Keratinocyte (primary cell): ENCODE measurements at regions not wholly inside any gene's neighbourhood (a gene's known extent, or its start where the extent isn't known, plus 50 kb on each side); places are given as distances from the start of the nearest gene placed in this dataset.

Experiments
- DNase-seq: peaks from one replicate; pipeline ENCODE4 v3.0.0-alpha.2; 2011; ENCODE audit warnings: low read depth, missing footprints, low spot score
- FAIRE-seq: peaks from 2 replicates; lab custom pipeline; 2011; peaks lifted over from hg19 to GRCh38; lab: Jason Lieb, UNC
- H2AFZ ChIP-seq: 2 replicates; pipeline ENCODE4 v1.6.0; 2012; ENCODE audit warnings: low read length, control low read depth, inconsistent platforms; ENCODE audit not compliant: control insufficient read depth
- H3K27ac ChIP-seq: 2 replicates; pipeline ENCODE4 v1.5.1; 2011; ENCODE audit warnings: low read length; ENCODE audit not compliant: control insufficient read depth, insufficient read depth
- H3K27me3 ChIP-seq: 3 replicates; pipeline ENCODE4 v1.6.0; 2011; ENCODE audit warnings: low read length; ENCODE audit not compliant: control insufficient read depth, insufficient read depth; ENCODE audit errors: extremely low read depth
- H3K36me3 ChIP-seq, 2 experiments: 2 replicates in 1 of 2; 3 replicates in 1 of 2; pipeline ENCODE4 v1.5.1; 2011; ENCODE audit warnings: low read length in 2 of 2, mild to moderate bottlenecking in 1 of 2; ENCODE audit not compliant: control insufficient read depth in 2 of 2, insufficient read depth in 2 of 2; ENCODE audit errors: extremely low read depth in 1 of 2
- H3K4me1 ChIP-seq: 3 replicates; pipeline ENCODE4 v1.5.1; 2011; ENCODE audit warnings: low read length; ENCODE audit not compliant: control insufficient read depth, insufficient read depth; ENCODE audit errors: extremely low read depth
- H3K4me2 ChIP-seq: 3 replicates; pipeline ENCODE4 v1.6.0; 2011; ENCODE audit warnings: low read depth, low read length; ENCODE audit not compliant: control insufficient read depth, insufficient read depth; ENCODE audit errors: extremely low read depth
- H3K4me3 ChIP-seq, 3 experiments: fragments of 200-600 bp in 1 of 3; sonication (generic) in 1 of 3; 2 replicates in 2 of 3; 3 replicates in 1 of 3; pipeline ENCODE4 v1.5.1; 2011 to 2016; ENCODE audit warnings: low read length in 3 of 3, mild to moderate bottlenecking in 3 of 3, control low read depth in 2 of 3, inconsistent platforms in 1 of 3, low read depth in 1 of 3, mixed read lengths in 1 of 3, mixed run types in 1 of 3, moderate library complexity in 1 of 3; ENCODE audit not compliant: control insufficient read depth in 2 of 3, insufficient read depth in 2 of 3; ENCODE audit errors: extremely low read depth in 1 of 3
- H3K79me2 ChIP-seq: 2 replicates; pipeline ENCODE4 v1.6.0; 2012; ENCODE audit warnings: low read length; ENCODE audit not compliant: control insufficient read depth, insufficient read depth
- H3K9ac ChIP-seq: 3 replicates; pipeline ENCODE4 v1.6.0; 2011; ENCODE audit warnings: low read length; ENCODE audit not compliant: control insufficient read depth, insufficient read depth; ENCODE audit errors: extremely low read depth
- H3K9me1 ChIP-seq: 3 replicates; pipeline ENCODE4 v1.6.0; 2011; ENCODE audit warnings: low read length; ENCODE audit not compliant: control insufficient read depth, insufficient read depth; ENCODE audit errors: extremely low read depth
- H3K9me3 ChIP-seq: 2 replicates; pipeline ENCODE4 v1.5.1; 2012; ENCODE audit warnings: low read depth, low read length; ENCODE audit not compliant: control insufficient read depth
- H4K20me1 ChIP-seq: 3 replicates; pipeline ENCODE4 v1.6.0; 2011; ENCODE audit warnings: low read length; ENCODE audit not compliant: control insufficient read depth, insufficient read depth; ENCODE audit errors: extremely low read depth
- EZH2 ChIP-seq: IDR thresholded peaks from one replicate; pipeline ENCODE4 v1.6.1; 2012; ENCODE audit warnings: inconsistent platforms, mild to moderate bottlenecking, low read length, moderate library complexity
- dilution Hi-C: fragments of 300-500 bp; cut with MboI; formaldehyde crosslinking; loops from one replicate; pipeline ENCODE4 v1.7.0; 2020; ENCODE audit warnings: low sequenced_read_pairs; ENCODE audit not compliant: extremely low pct_ligation_motif_present
- TF ChIP-seq, protein P1 (sequence below), 3 experiments: IDR thresholded peaks in 1 of 3; conservative IDR thresholded peaks in 1 of 3; optimal IDR thresholded peaks in 1 of 3; 2 replicates in 2 of 3; 3 replicates in 1 of 3; pipeline versions ENCODE3 to v1.5.1; 2011; ENCODE audit warnings: low read length in 3 of 3, mild to moderate bottlenecking in 3 of 3, moderate library complexity in 2 of 3, control low read depth in 1 of 3, inconsistent platforms in 1 of 3; ENCODE audit not compliant: insufficient read depth in 2 of 3; ENCODE audit errors: extremely low read depth in 1 of 3

DNA sequence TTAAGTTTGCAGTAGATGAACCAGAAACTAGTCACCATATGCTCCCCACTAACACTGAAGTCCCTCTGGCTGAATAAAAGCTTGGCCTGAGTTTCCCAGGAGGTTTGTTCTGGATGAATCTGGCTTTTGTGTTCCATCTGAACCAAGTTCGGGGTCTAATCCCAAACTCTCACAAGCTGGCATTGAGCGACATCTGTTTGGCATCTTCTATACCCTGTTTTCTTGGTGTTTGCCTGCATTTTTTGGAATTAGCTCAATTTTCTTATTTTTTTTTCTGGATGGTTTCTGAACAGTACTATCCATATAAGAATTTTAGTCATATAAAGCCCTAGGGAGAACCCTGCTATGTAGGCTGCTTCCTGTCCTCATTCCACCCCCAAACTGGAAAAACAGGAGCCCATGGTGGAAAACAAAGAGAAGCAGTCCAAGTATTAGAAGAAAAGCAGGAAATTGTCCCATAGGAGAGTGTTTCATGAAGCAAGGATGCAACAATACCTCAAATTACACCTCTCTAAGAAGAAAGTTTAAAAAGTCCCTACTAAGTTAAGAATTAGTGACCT, 737.1 kb downstream of the DHX35 start:
- H3K9me3 ChIP-seq: no peaks in the 10 kb centered on the region
- FAIRE-seq (no peak), DNase-seq (no peak)
- H4K20me1 ChIP-seq: no peaks in the 10 kb centered on the region
- dilution Hi-C loops: no loop called here
- H3K9me1 ChIP-seq: no peaks in the 10 kb centered on the region
- no peak overlapping the region for H2AFZ ChIP-seq
- no peaks in the 10 kb centered on the region for H3K79me2 ChIP-seq
- H3K4me2 ChIP-seq: no peak overlapping the region
- no peaks in the 10 kb centered on the region for H3K4me1 ChIP-seq
- no peaks in the 10 kb centered on the region for H3K27me3 ChIP-seq
- TF ChIP-seq, protein P1, sequence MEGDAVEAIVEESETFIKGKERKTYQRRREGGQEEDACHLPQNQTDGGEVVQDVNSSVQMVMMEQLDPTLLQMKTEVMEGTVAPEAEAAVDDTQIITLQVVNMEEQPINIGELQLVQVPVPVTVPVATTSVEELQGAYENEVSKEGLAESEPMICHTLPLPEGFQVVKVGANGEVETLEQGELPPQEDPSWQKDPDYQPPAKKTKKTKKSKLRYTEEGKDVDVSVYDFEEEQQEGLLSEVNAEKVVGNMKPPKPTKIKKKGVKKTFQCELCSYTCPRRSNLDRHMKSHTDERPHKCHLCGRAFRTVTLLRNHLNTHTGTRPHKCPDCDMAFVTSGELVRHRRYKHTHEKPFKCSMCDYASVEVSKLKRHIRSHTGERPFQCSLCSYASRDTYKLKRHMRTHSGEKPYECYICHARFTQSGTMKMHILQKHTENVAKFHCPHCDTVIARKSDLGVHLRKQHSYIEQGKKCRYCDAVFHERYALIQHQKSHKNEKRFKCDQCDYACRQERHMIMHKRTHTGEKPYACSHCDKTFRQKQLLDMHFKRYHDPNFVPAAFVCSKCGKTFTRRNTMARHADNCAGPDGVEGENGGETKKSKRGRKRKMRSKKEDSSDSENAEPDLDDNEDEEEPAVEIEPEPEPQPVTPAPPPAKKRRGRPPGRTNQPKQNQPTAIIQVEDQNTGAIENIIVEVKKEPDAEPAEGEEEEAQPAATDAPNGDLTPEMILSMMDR (optimal IDR thresholded peaks at IDR 0.05 in 1 of 3, IDR thresholded peaks at IDR 0.05 in 1 of 3, conservative IDR thresholded peaks at IDR 0.05 in 1 of 3; ENCODE audit: extremely low read depth in 1 of 3, insufficient read depth in 2 of 3, low read length in 3 of 3): no peak
- no peak for TF ChIP-seq EZH2
- H3K27ac ChIP-seq: no peak overlapping the region
- no peaks in the 10 kb centered on the region for H3K36me3 ChIP-seq
- no peak overlapping the region for H3K4me3 ChIP-seq
- H3K9ac ChIP-seq: no peak overlapping the region

DNA sequence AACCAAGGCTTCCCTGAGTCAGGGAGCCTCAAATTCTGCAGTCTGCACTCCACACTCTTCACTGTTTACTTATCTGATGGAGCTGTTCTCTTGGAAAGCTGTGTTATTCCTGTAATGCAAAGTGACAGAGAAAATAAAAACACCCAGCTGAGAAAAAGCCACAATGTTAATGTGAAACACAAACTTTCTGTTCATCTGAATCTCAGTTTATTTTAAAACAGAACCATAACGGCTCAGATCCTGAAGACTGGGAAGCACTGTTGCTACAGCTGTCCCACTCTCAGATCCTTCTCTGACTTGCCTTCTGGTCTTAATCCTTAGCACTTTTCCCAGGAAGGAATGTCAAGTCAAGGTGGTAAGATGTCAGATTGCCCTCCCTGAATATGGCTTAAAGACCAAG, 736.6 kb downstream of the DHX35 start:
- H3K4me2 ChIP-seq: no peak overlapping the region
- no peaks in the 10 kb centered on the region for H4K20me1 ChIP-seq
- H2AFZ ChIP-seq: no peak overlapping the region
- dilution Hi-C loops: no loop called here
- H3K27ac ChIP-seq: no peak overlapping the region
- no peaks in the 10 kb centered on the region for H3K4me1 ChIP-seq
- no peaks in the 10 kb centered on the region for H3K27me3 ChIP-seq
- no peak for DNase-seq
- TF ChIP-seq EZH2: no peak
- TF ChIP-seq, protein P1 (optimal IDR thresholded peaks at IDR 0.05 in 1 of 3, IDR thresholded peaks at IDR 0.05 in 1 of 3, conservative IDR thresholded peaks at IDR 0.05 in 1 of 3; ENCODE audit: extremely low read depth in 1 of 3, insufficient read depth in 2 of 3, low read length in 3 of 3): no peak
- no peak overlapping the region for H3K4me3 ChIP-seq
- H3K9me1 ChIP-seq: no peaks in the 10 kb centered on the region
- FAIRE-seq: no peak
- H3K9me3 ChIP-seq: no peaks in the 10 kb centered on the region
- H3K79me2 ChIP-seq: no peaks in the 10 kb centered on the region
- H3K36me3 ChIP-seq: no peaks in the 10 kb centered on the region
- no peak overlapping the region for H3K9ac ChIP-seq
